HepG2 (cell line): ENCODE measurements at regions not wholly inside any gene's neighbourhood (a gene's known extent, or its start where the extent isn't known, plus 50 kb on each side); places are given as distances from the start of the nearest gene placed in this dataset.

ENCODE experiments used
- EP300 ChIP-seq, 3 experiments: sonication (generic) in 1 of 3; formaldehyde crosslinking in 1 of 3; IDR thresholded peaks; 2 replicates each; pipeline versions ENCODE4 v1.5.1 to v1.6.1; 2011 to 2020; ENCODE audit warnings: low read depth in 2 of 3, low read length in 2 of 3, borderline replicate concordance in 1 of 3, improper control_type of control experiment in 1 of 3, mild to moderate bottlenecking in 1 of 3, missing genetic modification reagents in 1 of 3, moderate library complexity in 1 of 3
- HMG20B ChIP-seq: conservative IDR thresholded peaks from 2 replicates; pipeline ENCODE4 v1.6.1; 2016; ENCODE audit warnings: missing genetic modification reagents, missing compliant biosample characterization
- PAX8 ChIP-seq: sonication (generic); formaldehyde crosslinking; IDR thresholded peaks from 2 replicates; pipeline ENCODE4 v1.8.0; 2022; ENCODE audit warnings: mild to moderate bottlenecking, missing genetic modification reagents, borderline replicate concordance
- TF ChIP-seq, protein P1 (sequence below): sonication (generic); formaldehyde crosslinking; IDR thresholded peaks from 2 replicates; pipeline ENCODE4 v1.5.1; 2020; ENCODE audit warnings: missing genetic modification reagents, mild to moderate bottlenecking, borderline replicate concordance

DNA sequence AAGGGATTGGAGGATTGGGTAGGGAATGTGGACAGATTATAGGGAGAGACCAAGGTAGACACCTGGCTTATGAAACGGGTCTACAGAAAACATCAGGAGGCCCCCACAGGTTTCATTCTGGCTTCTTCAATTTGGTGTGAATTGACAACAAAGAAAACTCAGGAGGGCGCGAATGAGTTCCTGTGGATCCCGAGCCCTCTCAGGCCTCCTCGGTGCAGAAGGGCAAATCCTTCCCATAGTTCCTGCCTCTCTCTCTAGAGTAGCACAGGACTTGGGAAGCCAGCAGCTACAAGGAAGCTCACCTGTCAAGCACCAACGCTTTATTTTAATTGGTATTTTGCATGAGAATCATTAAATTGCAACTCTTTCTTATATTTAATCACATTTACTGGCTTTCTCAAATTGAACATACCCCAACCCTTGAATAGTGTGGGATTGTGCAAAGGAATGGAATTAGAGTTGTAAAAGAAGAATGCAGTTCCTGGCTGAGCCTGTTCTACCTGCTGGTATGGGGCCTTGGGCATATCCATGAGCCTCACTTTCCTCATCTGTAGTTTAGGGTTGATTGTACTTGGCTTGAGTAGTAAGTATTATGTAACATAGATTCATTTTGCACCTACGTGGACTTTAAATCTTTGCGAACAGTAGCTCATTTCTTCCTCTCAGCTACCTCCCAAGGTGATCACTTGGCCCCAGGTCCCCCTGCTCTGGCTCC, 56.4 kb upstream of the PHACTR2 start:
- TF ChIP-seq, protein P1, sequence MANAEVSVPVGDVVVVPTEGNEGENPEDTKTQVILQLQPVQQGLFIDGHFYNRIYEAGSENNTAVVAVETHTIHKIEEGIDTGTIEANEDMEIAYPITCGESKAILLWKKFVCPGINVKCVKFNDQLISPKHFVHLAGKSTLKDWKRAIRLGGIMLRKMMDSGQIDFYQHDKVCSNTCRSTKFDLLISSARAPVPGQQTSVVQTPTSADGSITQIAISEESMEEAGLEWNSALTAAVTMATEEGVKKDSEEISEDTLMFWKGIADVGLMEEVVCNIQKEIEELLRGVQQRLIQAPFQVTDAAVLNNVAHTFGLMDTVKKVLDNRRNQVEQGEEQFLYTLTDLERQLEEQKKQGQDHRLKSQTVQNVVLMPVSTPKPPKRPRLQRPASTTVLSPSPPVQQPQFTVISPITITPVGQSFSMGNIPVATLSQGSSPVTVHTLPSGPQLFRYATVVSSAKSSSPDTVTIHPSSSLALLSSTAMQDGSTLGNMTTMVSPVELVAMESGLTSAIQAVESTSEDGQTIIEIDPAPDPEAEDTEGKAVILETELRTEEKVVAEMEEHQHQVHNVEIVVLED (CRISPR knock-in tag): no peak
- TF ChIP-seq EP300 (IDR thresholded peaks at IDR 0.05; ENCODE audit: low read depth in 2 of 2, low read length in 2 of 2) (no peak), EP300 (CRISPR knock-in tag; IDR thresholded peaks at IDR 0.05; ENCODE audit: borderline replicate concordance) (no peak), HMG20B (CRISPR knock-in tag) (no peak), PAX8 (CRISPR knock-in tag) (no peak)
